Lung (tissue), 11 donors: ENCODE measurements at regions not wholly inside any gene's neighbourhood (a gene's known extent, or its start where the extent isn't known, plus 50 kb on each side); places are given as distances from the start of the nearest gene placed in this dataset.

Source experiments
- ATAC-seq: fragments of 200-7000 bp; cut with Tn5 transposase; one replicate; pipeline ENCODE4 v1.9.1; 2020; ENCODE audit warnings: moderate number of reproducible peaks; ENCODE audit not compliant: insufficient read depth, low FRiP score
- DNase-seq, 3 donors: peaks; one replicate each; pipeline ENCODE4 v3.0.0-alpha.2; 2013 to 2017
- H3K27ac ChIP-seq, 2 donors: one replicate each; pipeline ENCODE4 v1.5.1; 2013; ENCODE audit warnings: mild to moderate bottlenecking in 2 of 2, moderate library complexity in 2 of 2, control low read depth in 1 of 2, inconsistent platforms in 1 of 2, low read depth in 1 of 2, low read length in 1 of 2
- H3K27me3 ChIP-seq, 3 donors: one replicate each; pipeline ENCODE4 v1.5.1; 2013; ENCODE audit warnings: low read length in 2 of 3; ENCODE audit not compliant: control insufficient read depth in 3 of 3, insufficient read depth in 3 of 3
- H3K36me3 ChIP-seq, 4 donors: one replicate each; pipeline ENCODE4 v1.5.1; 2013; ENCODE audit warnings: low read length in 4 of 4, mild to moderate bottlenecking in 1 of 4, moderate library complexity in 1 of 4; ENCODE audit not compliant: control insufficient read depth in 4 of 4, insufficient read depth in 4 of 4
- H3K4me1 ChIP-seq, 5 donors: one replicate each; pipeline ENCODE4 v1.5.1; 2013; ENCODE audit warnings: low read length in 5 of 5, mild to moderate bottlenecking in 2 of 5, moderate library complexity in 1 of 5; ENCODE audit not compliant: control insufficient read depth in 5 of 5, insufficient read depth in 5 of 5
- H3K4me3 ChIP-seq: one replicate; pipeline ENCODE4 v1.5.1; 2013; ENCODE audit warnings: mild to moderate bottlenecking, control low read depth, moderate library complexity
- H3K9ac ChIP-seq, 2 donors: one replicate each; pipeline ENCODE4 v1.5.1; 2013; ENCODE audit warnings: low read length in 2 of 2, control low read depth in 1 of 2; ENCODE audit not compliant: insufficient read depth in 1 of 2
- H3K9me3 ChIP-seq, 4 donors: one replicate each; pipeline ENCODE4 v1.5.1; 2013; ENCODE audit warnings: low read length in 3 of 4, mild to moderate bottlenecking in 1 of 4, moderate library complexity in 1 of 4; ENCODE audit not compliant: control insufficient read depth in 4 of 4, insufficient read depth in 3 of 4
- CTCF ChIP-seq: IDR thresholded peaks from 2 replicates; pipeline ENCODE4 v1.5.1; 2012; ENCODE audit warnings: mild to moderate bottlenecking; ENCODE audit errors: control extremely low read depth, extremely low read depth
- WGBS, 2 donors: extraction: QIAGEN DNeasy Blood & Tissue Kit; methylation state at CpG; one replicate each; pipeline ENCODE4 v1.1.7; 2013; 5-methylcytosine and 5-hydroxymethylcytosine counted together
- donor health status: control.
- donor health status: control.
- donor health status: Bipolar disorder and iron deficiency.
- donor health status: healthy.
- donor health status: DM: yes; HTN: yes; CAD: no.

GRCh38 chr13:91074091-91074490, 273.4 kb upstream of the MIR17HG start:
- Histone ChIP-seq H3K4me3 (no peak overlapping the region), H3K36me3 (no peaks in the 10 kb centered on the region), H3K9me3 (no peaks in the 10 kb centered on the region), H3K9ac (no peak overlapping the region), H3K27me3 (no peaks in the 10 kb centered on the region), H3K27ac (no peak overlapping the region), H3K4me1 (no peaks in the 10 kb centered on the region)
- 92 to 97% methylated on average over 2 of the region's 2 CpGs for WGBS, 2 donors
- no peak for TF ChIP-seq CTCF
- ATAC-seq (no peak), DNase-seq (no peak)

GRCh38 chr13:91076830-91077229, 270.7 kb upstream of the MIR17HG start:
- H3K4me3 ChIP-seq, result no peak overlapping the region
- no peak for TF ChIP-seq CTCF
- WGBS, 2 donors, result 93 to 97% methylated on average over 2 of the region's 2 CpGs
- H3K9me3 ChIP-seq, result no peaks in the 10 kb centered on the region
- no peak for ATAC-seq
- DNase-seq, result no peak
- H3K27ac ChIP-seq, result no peak overlapping the region
- no peaks in the 10 kb centered on the region for H3K36me3 ChIP-seq
- no peaks in the 10 kb centered on the region for H3K4me1 ChIP-seq
- no peaks in the 10 kb centered on the region for H3K27me3 ChIP-seq
- H3K9ac ChIP-seq, result no peak overlapping the region

- H3K27me3 ChIP-seq, result no peaks in the 10 kb centered on the region
- no peak overlapping the region for H3K4me3 ChIP-seq
- H3K9ac ChIP-seq, result no peak overlapping the region
- no peaks in the 10 kb centered on the region for H3K9me3 ChIP-seq
- ATAC-seq (no peak), DNase-seq (peak in 2 of 3 donors; percentile 37 to 60)
- H3K4me1 ChIP-seq, result no peaks in the 10 kb centered on the region
- TF ChIP-seq CTCF, result no peak
- WGBS, 2 donors, result 32 to 36% methylated on average over 4 of the region's 4 CpGs
- no peak overlapping the region for H3K27ac ChIP-seq
- no peaks in the 10 kb centered on the region for H3K36me3 ChIP-seq
Observed at GRCh38 chr13:91078093-91078679, 269.3 kb upstream of the MIR17HG start.

- H3K4me3 ChIP-seq, result no peak overlapping the region
- peak in 1 of 3 donors; percentile 4 for DNase-seq
Observed at GRCh38 chr13:91079176-91079575, 268.3 kb upstream of the MIR17HG start.

More at GRCh38 chr13:91079176-91079575, 268.3 kb upstream of the MIR17HG start:
- H3K27ac ChIP-seq, result no peak overlapping the region
- ATAC-seq, result no peak
- H3K9me3 ChIP-seq, result no peaks in the 10 kb centered on the region
- 80 to 91% methylated on average over 2 of the region's 2 CpGs for WGBS, 2 donors
- no peaks in the 10 kb centered on the region for H3K36me3 ChIP-seq
- no peak for TF ChIP-seq CTCF
- H3K4me1 ChIP-seq, result no peaks in the 10 kb centered on the region
- no peaks in the 10 kb centered on the region for H3K27me3 ChIP-seq
- no peak overlapping the region for H3K9ac ChIP-seq
